Gastroesophageal sphincter (tissue), 3 donors: ENCODE measurements at regions not wholly inside any gene's neighbourhood (a gene's known extent, or its start where the extent isn't known, plus 50 kb on each side); places are given as distances from the start of the nearest gene placed in this dataset.

ENCODE experiments used
- CTCF ChIP-seq, 4 experiments: fragments of 200-600 bp in 2 of 4; fragments of 450-650 bp in 2 of 4; sonication (generic) in 1 of 4; IDR thresholded peaks; one replicate each; pipeline ENCODE4 v1.5.1; 2017 to 2019; ENCODE audit warnings: antibody characterized with exemption in 4 of 4, mild to moderate bottlenecking in 2 of 4, moderate library complexity in 2 of 4
- POLR2A ChIP-seq, 2 donors: fragments of 450-650 bp; IDR thresholded peaks; one replicate each; pipeline ENCODE4 v1.6.1; 2017; ENCODE audit warnings: antibody characterized with exemption in 2 of 2, mild to moderate bottlenecking in 2 of 2, moderate library complexity in 1 of 2
- POLR2AphosphoS5 ChIP-seq: sonication (generic); formaldehyde crosslinking; IDR thresholded peaks from one replicate; pipeline ENCODE4 v1.6.1; 2017; ENCODE audit warnings: antibody characterized with exemption

GRCh38 chr5:124913329-124913653 is 166.9 kb upstream of the ZNF608 start:
- TF ChIP-seq CTCF (IDR thresholded peaks at IDR 0.05) (no peak), POLR2A (IDR thresholded peaks at IDR 0.05) (no peak), POLR2AphosphoS5 (no peak)
